BLaER1 (cell line): ENCODE measurements at regions not wholly inside any gene's neighbourhood (a gene's known extent, or its start where the extent isn't known, plus 50 kb on each side); places are given as distances from the start of the nearest gene placed in this dataset.

ENCODE experiments used
- H3K27ac ChIP-seq: shearing (Covaris generic); formaldehyde crosslinking; 2 replicates; pipeline ENCODE4 v1.8.1; 2022
- H3K27me3 ChIP-seq: shearing (Covaris generic); formaldehyde crosslinking; 2 replicates; pipeline ENCODE4 v1.8.1; 2022
- H3K36me3 ChIP-seq: shearing (Covaris generic); formaldehyde crosslinking; 2 replicates; pipeline ENCODE4 v1.8.1; 2022
- H3K4me1 ChIP-seq: shearing (Covaris generic); formaldehyde crosslinking; 2 replicates; pipeline ENCODE4 v1.8.1; 2022
- H3K4me2 ChIP-seq: shearing (Covaris generic); formaldehyde crosslinking; 2 replicates; pipeline ENCODE4 v1.8.1; 2022
- H3K4me3 ChIP-seq: shearing (Covaris generic); formaldehyde crosslinking; 2 replicates; pipeline ENCODE4 v1.8.1; 2022
- H3K9ac ChIP-seq: shearing (Covaris generic); formaldehyde crosslinking; 2 replicates; pipeline ENCODE4 v1.8.1; 2022
- H3K9me3 ChIP-seq: shearing (Covaris generic); formaldehyde crosslinking; 2 replicates; pipeline ENCODE4 v1.8.1; 2022
- H4K20me1 ChIP-seq: shearing (Covaris generic); formaldehyde crosslinking; 2 replicates; pipeline ENCODE4 v1.8.1; 2022
- Cebpa-rat ChIP-seq: shearing (Covaris generic); IDR thresholded peaks from 2 replicates; pipeline ENCODE4 v1.8.1; 2022

GRCh38 chr1:228867108-228867950 is 132.1 kb downstream of the RHOU start:
- H3K4me1 ChIP-seq, result peaks cover 55% of the 10 kb centered on the region
- TF ChIP-seq Cebpa-rat, result no peak
- H3K9me3 ChIP-seq, result no peaks in the 10 kb centered on the region
- H3K27ac ChIP-seq, result no peak overlapping the region
- peak overlapping the region; percentile 63 for H3K4me2 ChIP-seq
- H3K36me3 ChIP-seq, result no peaks in the 10 kb centered on the region
- no peaks in the 10 kb centered on the region for H3K27me3 ChIP-seq
- H3K9ac ChIP-seq, result no peak overlapping the region
- no peak overlapping the region for H3K4me3 ChIP-seq
- H4K20me1 ChIP-seq, result no peaks in the 10 kb centered on the region

- H3K4me3 ChIP-seq, result no peak overlapping the region
- peaks cover 55% of the 10 kb centered on the region for H3K4me1 ChIP-seq
- peak overlapping the region; percentile 63 for H3K4me2 ChIP-seq
- no peaks in the 10 kb centered on the region for H3K9me3 ChIP-seq
- no peak for TF ChIP-seq Cebpa-rat
- no peak overlapping the region for H3K9ac ChIP-seq
- H3K27ac ChIP-seq, result no peak overlapping the region
- H4K20me1 ChIP-seq, result no peaks in the 10 kb centered on the region
- no peaks in the 10 kb centered on the region for H3K27me3 ChIP-seq
- H3K36me3 ChIP-seq, result no peaks in the 10 kb centered on the region
Measured at GRCh38 chr1:228867951-228868730, 132.9 kb downstream of the RHOU start.

DNA sequence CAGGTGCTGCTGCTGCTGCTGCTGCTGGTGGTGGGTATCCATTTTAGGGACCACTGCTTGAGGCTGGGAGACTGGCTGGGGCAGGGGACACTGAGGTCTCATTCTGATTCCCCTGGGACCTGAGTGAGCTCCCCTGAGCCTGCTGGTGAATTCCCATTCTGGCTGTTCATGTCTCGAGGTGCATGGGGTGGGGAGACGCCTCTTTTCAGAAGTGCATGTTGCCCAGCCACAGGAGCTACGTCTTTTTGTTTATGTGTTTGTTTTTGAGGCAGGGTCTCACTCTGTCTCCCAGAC is 133.4 kb downstream of the RHOU start:
- Histone ChIP-seq H3K4me2 (peak overlapping the region; percentile 63), H4K20me1 (no peaks in the 10 kb centered on the region), H3K27ac (no peak overlapping the region), H3K36me3 (no peaks in the 10 kb centered on the region), H3K9me3 (no peaks in the 10 kb centered on the region), H3K27me3 (no peaks in the 10 kb centered on the region), H3K4me3 (no peak overlapping the region), H3K4me1 (peaks cover 50% of the 10 kb centered on the region), H3K9ac (no peak overlapping the region)
- no peak for TF ChIP-seq Cebpa-rat

- no peak overlapping the region for H3K27ac ChIP-seq
- no peaks in the 10 kb centered on the region for H3K27me3 ChIP-seq
- no peak overlapping the region for H3K4me3 ChIP-seq
- no peaks in the 10 kb centered on the region for H4K20me1 ChIP-seq
- no peak overlapping the region for H3K9ac ChIP-seq
- peaks cover 43% of the 10 kb centered on the region for H3K4me1 ChIP-seq
- no peaks in the 10 kb centered on the region for H3K36me3 ChIP-seq
- no peak overlapping the region for H3K4me2 ChIP-seq
- H3K9me3 ChIP-seq, result no peaks in the 10 kb centered on the region
- TF ChIP-seq Cebpa-rat, result no peak
Measured at GRCh38 chr1:228869312-228869824, 134.1 kb downstream of the RHOU start.

DNA sequence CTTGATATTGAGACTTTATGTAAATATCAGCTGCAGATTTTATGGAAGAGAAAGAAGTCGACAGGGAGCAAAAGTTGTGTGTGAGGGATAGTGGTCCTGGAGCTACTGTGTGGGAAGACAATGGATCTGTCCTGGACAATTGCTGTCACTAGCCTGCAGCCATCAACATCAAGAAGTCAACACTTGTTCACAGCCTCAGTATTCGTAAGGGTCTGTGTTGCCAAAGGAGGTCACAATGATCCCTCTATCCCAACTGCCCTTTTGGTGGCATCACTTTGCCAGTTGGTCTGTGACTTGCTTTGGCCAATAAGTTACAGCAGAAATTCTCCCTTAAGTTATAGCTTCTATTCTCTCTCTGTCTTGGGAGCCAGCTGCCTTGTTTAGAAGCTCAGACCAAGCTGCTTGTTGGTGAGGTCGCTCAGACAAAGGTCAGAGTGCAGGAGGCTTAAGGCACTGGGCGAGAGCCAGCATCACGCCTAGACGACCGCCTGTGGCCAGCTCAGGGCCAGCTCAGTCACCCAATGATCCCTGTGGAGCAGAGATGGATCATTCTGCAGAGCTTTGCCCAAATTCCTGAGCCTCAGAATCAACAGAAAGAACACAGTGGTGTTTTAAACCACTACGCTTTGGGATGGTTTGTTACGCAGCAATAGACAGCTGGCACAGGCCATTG is 134.9 kb downstream of the RHOU start:
- no peaks in the 10 kb centered on the region for H4K20me1 ChIP-seq
- no peak for TF ChIP-seq Cebpa-rat
- H3K36me3 ChIP-seq, result no peaks in the 10 kb centered on the region
- H3K27ac ChIP-seq, result no peak overlapping the region
- H3K4me1 ChIP-seq, result peaks cover 36% of the 10 kb centered on the region
- H3K9me3 ChIP-seq, result no peaks in the 10 kb centered on the region
- no peak overlapping the region for H3K9ac ChIP-seq
- no peaks in the 10 kb centered on the region for H3K27me3 ChIP-seq
- no peak overlapping the region for H3K4me2 ChIP-seq
- H3K4me3 ChIP-seq, result no peak overlapping the region

GRCh38 chr1:228871314-228872061 is 136.2 kb downstream of the RHOU start:
- no peak for TF ChIP-seq Cebpa-rat
- H3K9me3 ChIP-seq, result no peaks in the 10 kb centered on the region
- H4K20me1 ChIP-seq, result no peaks in the 10 kb centered on the region
- no peak overlapping the region for H3K4me3 ChIP-seq
- no peaks in the 10 kb centered on the region for H3K36me3 ChIP-seq
- H3K27ac ChIP-seq, result no peak overlapping the region
- no peak overlapping the region for H3K9ac ChIP-seq
- peaks cover 25% of the 10 kb centered on the region for H3K4me1 ChIP-seq
- H3K27me3 ChIP-seq, result no peaks in the 10 kb centered on the region
- no peak overlapping the region for H3K4me2 ChIP-seq

DNA sequence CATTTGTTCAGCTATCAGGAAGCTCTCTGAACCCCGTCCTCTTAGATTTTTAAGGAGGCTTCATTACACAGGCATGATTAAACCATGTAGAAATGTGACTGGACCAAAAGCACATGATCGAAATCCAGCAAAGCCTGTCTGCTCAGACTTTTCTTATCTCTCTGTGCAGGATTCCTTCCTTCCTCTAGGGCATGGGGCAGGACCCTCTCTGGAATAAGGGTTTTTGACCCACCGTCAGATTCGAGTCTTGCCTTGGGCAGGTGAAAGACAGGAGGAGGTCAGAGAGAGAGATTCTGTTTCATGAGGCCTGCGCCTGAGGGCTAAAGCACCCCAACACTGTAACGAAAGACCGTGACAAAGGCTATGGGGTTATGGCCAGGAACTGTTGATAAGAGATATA is 136.8 kb downstream of the RHOU start:
- no peak overlapping the region for H3K9ac ChIP-seq
- no peak overlapping the region for H3K27ac ChIP-seq
- H3K36me3 ChIP-seq, result no peaks in the 10 kb centered on the region
- no peaks in the 10 kb centered on the region for H4K20me1 ChIP-seq
- no peaks in the 10 kb centered on the region for H3K27me3 ChIP-seq
- H3K9me3 ChIP-seq, result no peaks in the 10 kb centered on the region
- no peak overlapping the region for H3K4me2 ChIP-seq
- peaks cover 19% of the 10 kb centered on the region for H3K4me1 ChIP-seq
- H3K4me3 ChIP-seq, result no peak overlapping the region
- TF ChIP-seq Cebpa-rat, result no peak

DNA sequence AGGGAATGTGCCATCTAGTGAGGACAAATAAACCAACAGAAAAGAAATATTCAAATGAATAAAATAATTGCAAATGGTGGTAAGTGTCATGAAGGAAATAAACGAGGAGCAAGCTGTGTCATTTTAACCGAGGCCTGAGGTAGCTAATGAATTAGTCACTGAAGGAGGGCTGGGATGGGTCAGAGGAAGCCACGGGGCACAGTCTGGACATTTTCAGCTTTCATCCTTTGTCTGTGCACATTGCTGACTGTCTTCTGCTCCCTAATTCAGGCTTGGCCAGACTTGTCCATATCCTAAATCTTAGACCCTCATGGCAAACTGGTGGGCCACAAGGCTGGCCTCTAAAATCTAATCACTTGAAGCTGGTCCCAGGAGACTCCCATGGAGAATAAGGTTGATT is 138.4 kb downstream of the RHOU start:
- TF ChIP-seq Cebpa-rat, result no peak
- Histone ChIP-seq H3K9ac (no peak overlapping the region), H3K4me1 (peaks cover 2% of the 10 kb centered on the region), H3K36me3 (no peaks in the 10 kb centered on the region), H3K4me3 (no peak overlapping the region), H3K9me3 (no peaks in the 10 kb centered on the region), H4K20me1 (no peaks in the 10 kb centered on the region), H3K27ac (no peak overlapping the region), H3K4me2 (no peak overlapping the region), H3K27me3 (no peaks in the 10 kb centered on the region)

DNA sequence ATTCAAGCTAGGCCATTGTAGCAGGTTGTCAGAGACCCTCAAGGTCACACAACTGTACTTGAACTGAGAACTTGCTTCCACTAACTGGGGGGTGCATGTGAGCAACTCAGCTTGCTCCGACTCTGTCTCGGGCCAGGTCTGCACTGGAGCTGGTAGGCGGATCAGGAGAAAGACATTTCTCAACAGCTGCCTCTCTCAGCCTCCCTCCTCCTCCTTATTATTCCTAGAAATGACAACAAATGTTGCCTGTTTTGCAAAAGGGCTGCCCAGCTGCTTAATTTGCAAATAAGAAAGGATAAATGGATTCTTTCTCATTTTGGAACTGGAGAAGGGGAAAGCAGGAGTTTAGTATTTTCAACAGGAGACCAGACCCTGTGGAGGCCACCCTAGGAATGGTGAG is 140.5 kb downstream of the RHOU start:
- H3K27me3 ChIP-seq, result no peaks in the 10 kb centered on the region

More for the DNA sequence above, 140.5 kb downstream of the RHOU start:
- no peaks in the 10 kb centered on the region for H3K36me3 ChIP-seq
- H3K4me1 ChIP-seq, result no peaks in the 10 kb centered on the region
- H3K9me3 ChIP-seq, result no peaks in the 10 kb centered on the region
- H3K27ac ChIP-seq, result no peak overlapping the region
- no peaks in the 10 kb centered on the region for H4K20me1 ChIP-seq
- TF ChIP-seq Cebpa-rat, result no peak
- no peak overlapping the region for H3K4me3 ChIP-seq
- no peak overlapping the region for H3K4me2 ChIP-seq
- H3K9ac ChIP-seq, result no peak overlapping the region
